ENCODE measurements at regions not wholly inside any gene's neighbourhood (a gene's known extent, or its start where the extent isn't known, plus 50 kb on each side); places are given as distances from the start of the nearest gene placed in this dataset.
"Not testable (repeated sequence)": the region's sequence is repeated elsewhere in the genome, so short reads cannot be mapped to it uniquely, and the experiment has no call there.

DNA sequence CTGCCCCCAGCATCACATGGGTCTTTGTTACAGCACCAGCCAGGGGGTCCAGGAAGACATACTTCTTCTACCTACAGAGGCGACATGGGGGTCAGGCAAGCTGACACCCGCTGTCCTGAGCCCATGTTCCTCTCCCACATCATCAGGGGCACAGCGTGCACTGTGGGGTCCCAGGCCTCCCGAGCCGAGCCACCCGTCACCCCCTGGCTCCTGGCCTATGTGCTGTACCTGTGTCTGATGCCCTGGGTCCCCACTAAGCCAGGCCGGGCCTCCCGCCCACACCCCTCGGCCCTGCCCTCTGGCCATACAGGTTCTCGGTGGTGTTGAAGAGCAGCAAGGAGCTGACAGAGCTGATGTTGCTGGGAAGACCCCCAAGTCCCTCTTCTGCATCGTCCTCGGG, 434.2 kb downstream of the OR4F29 start:
- not testable (repeated sequence) for TF ChIP-seq CTCF, POLR2A (IDR thresholded peaks at IDR 0.05)

All from heart left ventricle (tissue), 13 donors.